GM18858 (cell line): ENCODE measurements at regions not wholly inside any gene's neighbourhood (a gene's known extent, or its start where the extent isn't known, plus 50 kb on each side); places are given as distances from the start of the nearest gene placed in this dataset.
"Not testable (repeated sequence)": the region's sequence is repeated elsewhere in the genome, so short reads cannot be mapped to it uniquely, and the experiment has no call there.

Source experiments
- ATAC-seq: cut with Tn5 transposase; IDR thresholded peaks from one replicate; pipeline ENCODE4 v1.9.1; 2021; ENCODE audit not compliant: unreplicated experiment

GRCh38 chr5:39772307-39772706 lies 347.5 kb upstream of the DAB2 start:
- no peak for ATAC-seq

- no peak for ATAC-seq
Observed at GRCh38 chr5:39767916-39768315, 343.1 kb upstream of the DAB2 start.

- ATAC-seq: no peak
Observed at GRCh38 chr5:39765366-39765765, 340.6 kb upstream of the DAB2 start.

- no peak for ATAC-seq
Observed at GRCh38 chr5:39762761-39763160, 338.0 kb upstream of the DAB2 start.

- ATAC-seq: no peak
Observed at GRCh38 chr5:39761199-39761950, 336.6 kb upstream of the DAB2 start.

GRCh38 chr5:39760385-39761198 lies 335.8 kb upstream of the DAB2 start:
- no peak for ATAC-seq

GRCh38 chr5:39759701-39760100 lies 334.9 kb upstream of the DAB2 start:
- no peak for ATAC-seq

GRCh38 chr5:39758426-39758825 lies 333.6 kb upstream of the DAB2 start:
- no peak for ATAC-seq

GRCh38 chr5:39757131-39757530 lies 332.4 kb upstream of the DAB2 start:
- ATAC-seq: no peak

GRCh38 chr5:39755986-39756385 lies 331.2 kb upstream of the DAB2 start:
- ATAC-seq: no peak

GRCh38 chr5:39755452-39755851 lies 330.7 kb upstream of the DAB2 start:
- no peak for ATAC-seq

GRCh38 chr5:39753747-39754146 lies 329.0 kb upstream of the DAB2 start:
- ATAC-seq: not testable (repeated sequence)

GRCh38 chr5:39750661-39751060 lies 325.9 kb upstream of the DAB2 start:
- no peak for ATAC-seq

- ATAC-seq: no peak
Observed at GRCh38 chr5:39742916-39743315, 318.1 kb upstream of the DAB2 start.

- ATAC-seq: no peak
Observed at GRCh38 chr5:39740404-39740803, 315.6 kb upstream of the DAB2 start.

GRCh38 chr5:39732166-39732565 lies 307.4 kb upstream of the DAB2 start:
- ATAC-seq: no peak

- no peak for ATAC-seq
Observed at GRCh38 chr5:39730699-39731098, 305.9 kb upstream of the DAB2 start.

GRCh38 chr5:39730006-39730405 lies 305.2 kb upstream of the DAB2 start:
- no peak for ATAC-seq

- ATAC-seq: no peak
Observed at GRCh38 chr5:39726467-39726866, 301.7 kb upstream of the DAB2 start.

GRCh38 chr5:39721394-39721793 lies 296.6 kb upstream of the DAB2 start:
- ATAC-seq: no peak

- ATAC-seq: no peak
Observed at GRCh38 chr5:39720136-39720535, 295.4 kb upstream of the DAB2 start.

GRCh38 chr5:39717176-39717897 lies 292.6 kb upstream of the DAB2 start:
- no peak for ATAC-seq
